IMR-90 (cell line): ENCODE measurements at regions not wholly inside any gene's neighbourhood (a gene's known extent, or its start where the extent isn't known, plus 50 kb on each side); places are given as distances from the start of the nearest gene placed in this dataset.

Source experiments
- ATAC-seq: fragments of 200-7000 bp; cut with Tn5 transposase; 2 replicates; pipeline ENCODE4 v1.9.1; 2020; ENCODE audit warnings: low read depth, mild to moderate bottlenecking, moderate library complexity
- BruUV-seq: library from RNA; stranded (reverse); fragments of 400-500 nt; replicated peaks from 2 replicates; lab custom pipeline; 2021; lab: Mats Ljungman, UMichigan
- CTCF ChIA-PET: fragments of 300-600 bp; formaldehyde crosslinking; extraction: SDS; loops from one replicate; lab custom pipeline; 2021; ENCODE audit warnings: antibody characterized with exemption; lab: Yijun Ruan, JAX
- POLR2A ChIA-PET: fragments of 300-600 bp; sonication (Branson Sonifier 250); formaldehyde crosslinking; loops from one replicate; lab custom pipeline; 2022; ENCODE audit warnings: antibody characterized with exemption; ENCODE audit not compliant: unreplicated experiment; lab: Charles Lee
- DNase-seq: peaks from one replicate; pipeline ENCODE4 v3.0.0; 2013
- H2AFZ ChIP-seq: replicated peaks from 2 replicates; pipeline ENCODE3; 2013; ENCODE audit warnings: low read length, mild to moderate bottlenecking; ENCODE audit not compliant: poor library complexity
- H2AK5ac ChIP-seq: 2 replicates; pipeline ENCODE4 v1.6.1; 2013; ENCODE audit warnings: low read depth, low read length, inconsistent platforms
- H2AK9ac ChIP-seq: replicated peaks from 2 replicates; pipeline ENCODE3; 2013; ENCODE audit warnings: mild to moderate bottlenecking, low read depth, low read length, moderate library complexity; ENCODE audit not compliant: poor library complexity
- H2BK120ac ChIP-seq: 2 replicates; pipeline ENCODE4 v1.6.1; 2013; ENCODE audit warnings: low read depth, low read length, inconsistent platforms
- H2BK15ac ChIP-seq: 3 replicates; pipeline ENCODE4 v1.6.1; 2013; ENCODE audit warnings: low read depth, low read length, inconsistent platforms
- H2BK20ac ChIP-seq: 2 replicates; pipeline ENCODE4 v1.6.1; 2013; ENCODE audit warnings: low read depth, mild to moderate bottlenecking, inconsistent platforms, low read length, moderate library complexity
- H2BK5ac ChIP-seq: 2 replicates; pipeline ENCODE4 v1.6.1; 2013; ENCODE audit warnings: mild to moderate bottlenecking, low read depth, low read length, inconsistent platforms; ENCODE audit not compliant: poor library complexity, severe bottlenecking
- H3K14ac ChIP-seq: replicated peaks from 2 replicates; pipeline ENCODE4 v1.6.1; 2013; ENCODE audit warnings: low read depth, low read length, inconsistent platforms
- H3K18ac ChIP-seq: 2 replicates; pipeline ENCODE4 v1.6.1; 2013; ENCODE audit warnings: low read depth, low read length, control low read depth
- H3K23ac ChIP-seq: 2 replicates; pipeline ENCODE4 v1.6.1; 2013; ENCODE audit warnings: low read depth, low read length, inconsistent platforms
- H3K27ac ChIP-seq: 2 replicates; pipeline ENCODE4 v1.5.1; 2013; ENCODE audit warnings: mild to moderate bottlenecking, control low read depth, low read length; ENCODE audit not compliant: insufficient read depth
- H3K27me3 ChIP-seq: 2 replicates; pipeline ENCODE4 v1.6.1; 2013; ENCODE audit warnings: low read length; ENCODE audit not compliant: control insufficient read depth, insufficient read depth
- H3K36me3 ChIP-seq: 2 replicates; pipeline ENCODE4 v1.6.1; 2013; ENCODE audit warnings: low read length, mixed read lengths; ENCODE audit not compliant: control insufficient read depth, insufficient read depth
- H3K4ac ChIP-seq: 2 replicates; pipeline ENCODE4 v1.6.1; 2013; ENCODE audit warnings: low read depth, low read length, inconsistent platforms
- H3K4me1 ChIP-seq: 2 replicates; pipeline ENCODE4 v1.6.1; 2013; ENCODE audit warnings: low read length, mixed read lengths; ENCODE audit not compliant: control insufficient read depth, insufficient read depth
- H3K4me2 ChIP-seq: 2 replicates; pipeline ENCODE4 v1.6.1; 2013; ENCODE audit warnings: low read depth, mild to moderate bottlenecking, control low read depth, low read length, moderate library complexity
- H3K4me3 ChIP-seq: 2 replicates; pipeline ENCODE4 v1.5.1; 2013; ENCODE audit warnings: low read depth, mild to moderate bottlenecking, control low read depth, low read length, moderate library complexity; ENCODE audit not compliant: insufficient read depth
- H3K56ac ChIP-seq: 2 replicates; pipeline ENCODE4 v1.6.1; 2013; ENCODE audit warnings: low read length, inconsistent platforms; ENCODE audit not compliant: insufficient read depth; ENCODE audit errors: extremely low read depth
- H3K79me1 ChIP-seq, 2 experiments: 2 replicates each; pipeline ENCODE4 v1.6.1; 2013; ENCODE audit warnings: low read length in 2 of 2, inconsistent platforms in 1 of 2, low read depth in 1 of 2
- H3K9ac ChIP-seq: 2 replicates; pipeline ENCODE4 v1.6.1; 2013; ENCODE audit warnings: low read depth, low read length, control low read depth
- H3K9me1 ChIP-seq: 2 replicates; pipeline ENCODE4 v1.6.1; 2013; ENCODE audit warnings: low read length, inconsistent platforms; ENCODE audit not compliant: insufficient read depth
- H3K9me3 ChIP-seq: 2 replicates; pipeline ENCODE4 v1.6.1; 2013; ENCODE audit warnings: low read length; ENCODE audit not compliant: control insufficient read depth, insufficient read depth
- H4K20me1 ChIP-seq: 2 replicates; pipeline ENCODE4 v1.6.1; 2013; ENCODE audit warnings: low read length, inconsistent platforms; ENCODE audit not compliant: insufficient read depth
- H4K5ac ChIP-seq: 2 replicates; pipeline ENCODE4 v1.6.1; 2013; ENCODE audit warnings: mild to moderate bottlenecking, low read depth, low read length, control low read depth
- H4K8ac ChIP-seq, 2 experiments: 2 replicates each; pipeline ENCODE4 v1.6.1; 2013; ENCODE audit warnings: low read depth in 2 of 2, low read length in 2 of 2, control low read depth in 1 of 2, inconsistent platforms in 1 of 2
- H4K91ac ChIP-seq: 2 replicates; pipeline ENCODE4 v1.6.1; 2013; ENCODE audit warnings: low read depth, low read length, inconsistent platforms; ENCODE audit not compliant: insufficient read depth
- ELK1 ChIP-seq: fragments of 150-350 bp; IDR thresholded peaks from 2 replicates; pipeline ENCODE4 v1.6.1; 2016; ENCODE audit warnings: low read depth, mild to moderate bottlenecking, low read length, moderate library complexity, borderline replicate concordance
- RFX5 ChIP-seq: IDR thresholded peaks from 2 replicates; pipeline ENCODE4 v1.8.0; 2012; ENCODE audit warnings: low read depth, mild to moderate bottlenecking, low read length, moderate library complexity
- SMC3 ChIP-seq: fragments of 150-350 bp; IDR thresholded peaks from 2 replicates; pipeline ENCODE4 v1.6.1; 2016; ENCODE audit warnings: low read depth, mild to moderate bottlenecking, antibody characterized with exemption, low read length, moderate library complexity
- WGBS, 2 experiments: methylation state at CpG; one replicate each; pipeline versions ENCODE4 v1.1.5 to v1.1.7; 2013; ENCODE audit warnings: missing lambda C conversion rate in 2 of 2; ENCODE audit not compliant: insufficient read length in 1 of 2; ENCODE audit errors: extremely low coverage in 2 of 2; 5-methylcytosine and 5-hydroxymethylcytosine counted together
- dilution Hi-C: fragments of 300-500 bp; cut with HindIII; formaldehyde crosslinking; loops from one replicate; pipeline ENCODE4 v1.14.3; 2018; ENCODE audit warnings: low sequenced_read_pairs; ENCODE audit not compliant: unreplicated experiment
- in situ Hi-C: fragments of 300-500 bp; cut with MboI; formaldehyde crosslinking; loops from 3 replicates; pipeline ENCODE4 v1.14.3; 2019; ENCODE audit warnings: low sequenced_read_pairs, inconsistent platforms, mixed read lengths
- intact Hi-C: fragments of 100-400 bp; cut with micrococcal nuclease; formaldehyde crosslinking; loops from 2 replicates; pipeline ENCODE4 v1.10.0; 2022

- Histone ChIP-seq H3K14ac (no peak overlapping the region), H3K4me2 (no peak overlapping the region), H4K8ac (no peak overlapping the region), H3K9me1 (no peaks in the 10 kb centered on the region), H3K4me1 (no peaks in the 10 kb centered on the region), H2AK9ac (no peak overlapping the region), H4K5ac (no peak overlapping the region), H2AFZ (no peak overlapping the region), H2BK120ac (no peak overlapping the region), H3K23ac (no peak overlapping the region), H4K20me1 (no peaks in the 10 kb centered on the region), H2BK15ac (no peak overlapping the region), H3K4me3 (no peak overlapping the region), H2BK5ac (no peak overlapping the region), H4K91ac (no peak overlapping the region), H3K9me3 (peaks cover 4% of the 10 kb centered on the region; the same call in 1 of the 2 replicates), H3K9ac (no peak overlapping the region), H3K27me3 (no peaks in the 10 kb centered on the region), H3K18ac (no peak overlapping the region), H3K36me3 (no peaks in the 10 kb centered on the region), H3K56ac (no peak overlapping the region), H3K27ac (no peak overlapping the region), H3K79me1 (no peaks in the 10 kb centered on the region), H3K4ac (no peak overlapping the region), H2BK20ac (no peak overlapping the region), H2AK5ac (no peak overlapping the region)
- no peak for ATAC-seq
- 91% methylated on average over 5 of the region's 10 CpGs; no CpG with 5 or more reads in 1 of the 2 experiments for WGBS, 2 experiments
- in situ Hi-C loops (no loop called here), dilution Hi-C loops (no loop called here), intact Hi-C loops (no loop called here)
- no peak for DNase-seq
- TF ChIP-seq ELK1 (no peak), SMC3 (no peak), RFX5 (no peak)
- no TSS peak for BruUV-seq
- ChIA-PET POLR2A (no interaction called here), CTCF (no interaction called here)
Measured at GRCh38 chr21:31460980-31461379, 116.9 kb upstream of the TIAM1 start.
